ENCODE measurements at regions not wholly inside any gene's neighbourhood (a gene's known extent, or its start where the extent isn't known, plus 50 kb on each side); places are given as distances from the start of the nearest gene placed in this dataset.
"Not testable (repeated sequence)": the region's sequence is repeated elsewhere in the genome, so short reads cannot be mapped to it uniquely, and the experiment has no call there.

GRCh38 chr2:36235426-36235825 is 120.2 kb upstream of the CRIM1 start:
- DNase-seq (ENCODE audit: low spot score): no peak

GRCh38 chr2:36223259-36223658 is 132.3 kb upstream of the CRIM1 start:
- DNase-seq (ENCODE audit: low spot score): no peak

GRCh38 chr2:36222485-36222884 is 133.1 kb upstream of the CRIM1 start:
- no peak for DNase-seq (ENCODE audit: low spot score)

GRCh38 chr2:36214691-36215090 is 140.9 kb upstream of the CRIM1 start:
- no peak for DNase-seq (ENCODE audit: low spot score)

DNA sequence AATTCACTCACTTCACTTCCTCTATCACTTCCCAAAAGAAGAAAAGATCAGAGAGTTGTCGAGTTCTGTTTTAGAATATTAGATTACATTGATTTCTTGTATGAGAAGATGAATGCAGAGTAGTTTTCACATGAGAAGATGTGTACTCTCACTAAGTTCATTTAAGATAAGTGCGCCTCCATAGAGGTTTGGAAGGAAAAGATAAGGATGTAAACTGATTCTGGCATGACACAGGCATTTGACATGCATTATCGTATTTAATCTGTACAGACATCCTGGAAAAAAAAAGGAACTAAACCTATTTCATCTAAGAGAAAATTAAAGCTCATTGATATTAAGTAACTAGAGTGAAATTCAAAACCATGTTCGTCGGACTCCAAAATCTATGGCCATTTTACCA is 152.2 kb upstream of the CRIM1 start:
- no peak for DNase-seq (ENCODE audit: low spot score)

DNA sequence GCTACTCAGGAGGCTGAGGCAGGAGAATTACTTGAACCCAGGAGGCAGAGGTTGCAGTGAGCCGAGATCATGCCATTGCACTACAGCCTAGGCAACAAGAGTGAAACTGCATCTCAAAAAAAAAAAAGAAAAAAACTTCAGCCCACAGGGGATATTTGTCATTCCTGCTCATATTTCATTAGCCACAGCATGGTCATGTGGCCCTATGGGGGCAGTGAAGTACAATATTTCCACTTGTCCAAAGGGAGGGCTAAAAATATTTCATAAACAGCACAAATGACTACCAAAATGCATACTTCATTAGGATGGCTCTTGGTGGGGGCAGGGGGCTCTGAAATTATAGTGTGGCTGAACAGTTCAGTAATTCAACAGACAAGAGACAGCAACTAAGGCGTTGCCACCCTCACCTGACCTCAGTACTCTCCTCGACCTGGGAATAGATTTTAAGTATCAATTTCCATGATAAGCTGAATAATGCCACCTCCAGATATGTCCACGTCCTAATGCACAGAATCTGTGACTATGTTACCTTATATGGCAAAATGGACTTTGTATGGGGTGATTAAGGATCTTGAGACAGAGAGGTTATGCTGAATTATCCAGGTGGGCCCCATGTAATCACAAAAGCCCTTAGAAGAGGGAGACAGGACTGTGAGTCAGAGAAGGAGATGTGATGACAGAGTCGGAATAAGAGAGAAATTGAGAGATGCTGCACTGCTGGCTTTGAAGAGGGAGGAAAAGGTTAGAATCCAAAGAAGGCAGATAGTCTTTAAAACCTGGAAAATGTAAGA is 158.2 kb upstream of the CRIM1 start:
- no peak for DNase-seq (ENCODE audit: low spot score)

- DNase-seq (ENCODE audit: low spot score): no peak
These were observed 161.9 kb upstream of the CRIM1 start for GRCh38 chr2:36193680-36194079.

GRCh38 chr2:36192983-36193382 is 162.6 kb upstream of the CRIM1 start:
- no peak for DNase-seq (ENCODE audit: low spot score)

DNA sequence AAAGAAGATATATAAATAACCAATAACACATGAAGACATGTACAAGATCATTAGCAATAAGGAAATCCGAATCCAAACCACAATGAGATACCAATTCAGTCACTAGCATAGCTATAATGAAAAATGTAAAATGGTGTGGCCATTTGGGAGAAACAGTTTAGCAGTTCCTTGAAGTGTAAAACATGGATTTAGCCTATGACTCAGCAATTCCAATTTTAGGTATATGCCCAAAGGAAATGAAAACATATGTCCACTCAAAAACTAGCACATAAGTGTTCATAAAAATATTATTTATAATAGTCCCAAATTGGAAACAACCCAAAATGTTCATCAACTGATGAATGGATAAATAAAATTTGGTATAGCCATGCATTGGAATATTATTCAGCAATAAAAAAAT is 165.5 kb upstream of the CRIM1 start:
- DNase-seq (ENCODE audit: low spot score): no peak

- DNase-seq (ENCODE audit: low spot score): no peak
These were observed 170.0 kb upstream of the CRIM1 start for GRCh38 chr2:36185624-36186023.

DNA sequence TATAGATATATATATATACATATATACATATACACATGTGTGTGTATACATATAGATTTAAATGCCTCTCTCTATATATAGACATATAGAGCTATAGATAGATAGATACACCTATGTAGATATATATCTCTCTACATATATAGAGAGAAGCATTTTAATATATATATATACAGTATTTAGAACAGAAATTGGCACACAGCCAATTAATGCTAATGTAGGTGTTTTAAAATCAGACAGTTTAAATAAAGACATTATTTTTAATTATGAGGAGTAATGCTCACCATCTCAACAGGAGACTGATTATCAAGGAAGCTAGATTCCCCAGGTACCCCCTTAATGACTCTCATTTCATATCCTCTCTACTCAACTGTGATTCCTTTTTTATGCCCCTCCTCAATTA is 170.7 kb upstream of the CRIM1 start:
- no peak for DNase-seq (ENCODE audit: low spot score)

DNA sequence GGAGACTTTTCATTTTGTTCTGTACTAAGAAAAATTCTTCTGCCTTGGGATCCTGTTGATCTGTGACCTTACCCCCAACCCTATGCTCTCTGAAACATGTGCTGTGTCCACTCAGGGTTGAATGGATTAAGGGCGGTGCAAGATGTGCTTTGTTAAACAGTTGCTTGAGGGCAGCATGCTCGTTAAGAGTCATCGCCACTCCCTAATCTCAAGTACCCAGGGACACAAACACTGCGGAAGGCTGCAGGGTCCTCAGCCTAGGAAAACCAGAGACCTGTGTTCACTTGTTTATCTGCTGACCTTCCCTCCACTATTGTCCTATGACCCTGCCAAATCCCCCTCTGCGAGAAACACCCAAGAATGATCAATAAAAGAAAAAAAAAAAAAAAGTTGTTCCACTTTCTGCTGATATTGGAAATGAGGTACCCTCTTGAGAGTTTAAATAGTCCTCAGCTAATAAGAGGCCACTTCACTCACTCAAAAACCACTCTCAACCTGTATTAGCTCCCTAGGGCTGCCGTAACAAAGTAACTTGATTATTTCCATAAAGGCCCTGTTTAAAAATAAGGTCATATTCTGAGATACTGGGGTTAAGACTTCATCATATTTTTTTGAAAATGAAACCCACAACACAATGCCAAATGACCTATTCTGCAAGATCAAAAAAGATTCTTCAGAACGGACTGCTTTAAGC is 174.6 kb upstream of the CRIM1 start:
- DNase-seq (ENCODE audit: low spot score): not testable (repeated sequence)

- DNase-seq (ENCODE audit: low spot score): not testable (repeated sequence)
These were observed 175.3 kb upstream of the CRIM1 start for GRCh38 chr2:36180293-36180692.

- DNase-seq (ENCODE audit: low spot score): not testable (repeated sequence)
These were observed 175.8 kb upstream of the CRIM1 start for GRCh38 chr2:36179668-36180269.

- DNase-seq (ENCODE audit: low spot score): no peak
These were observed 177.2 kb upstream of the CRIM1 start for GRCh38 chr2:36178384-36178783.

DNA sequence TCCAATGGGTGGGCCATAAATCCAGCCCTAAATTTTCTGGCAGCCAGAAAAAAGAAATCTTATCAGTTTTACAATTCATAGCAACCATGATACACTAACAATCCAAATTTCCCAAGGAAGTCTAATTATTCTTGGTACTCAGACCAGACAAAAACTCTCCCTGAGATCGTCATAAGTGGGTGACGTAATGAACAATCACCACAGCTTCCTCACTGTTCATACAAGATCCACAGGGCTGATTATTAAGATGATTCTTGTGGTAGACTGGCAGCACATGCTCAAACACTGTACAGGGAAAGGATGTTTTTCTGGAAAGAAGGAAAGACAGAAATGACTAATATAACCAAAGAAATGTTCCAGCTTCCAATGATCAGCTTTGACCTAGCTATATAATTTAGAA is 178.3 kb upstream of the CRIM1 start:
- DNase-seq (ENCODE audit: low spot score): no peak

DNA sequence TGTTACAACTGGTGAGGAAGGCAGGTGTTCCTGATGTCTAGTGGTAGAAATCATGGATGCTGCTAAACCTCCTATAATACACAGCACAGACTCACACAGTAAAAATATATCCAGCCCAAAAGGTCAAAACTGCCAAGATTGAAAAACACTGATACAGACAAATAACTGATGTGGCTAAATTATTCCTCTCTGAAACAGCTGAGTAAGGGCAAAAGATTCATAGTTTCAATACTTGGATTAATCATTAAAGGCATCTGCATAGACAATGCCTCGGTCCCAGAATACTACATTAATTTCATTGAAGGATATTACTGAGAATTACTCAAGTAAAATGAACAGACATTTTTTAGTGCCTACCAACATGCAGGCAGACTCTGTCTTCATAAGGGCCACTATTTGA is 180.7 kb upstream of the CRIM1 start:
- no peak for DNase-seq (ENCODE audit: low spot score)

DNA sequence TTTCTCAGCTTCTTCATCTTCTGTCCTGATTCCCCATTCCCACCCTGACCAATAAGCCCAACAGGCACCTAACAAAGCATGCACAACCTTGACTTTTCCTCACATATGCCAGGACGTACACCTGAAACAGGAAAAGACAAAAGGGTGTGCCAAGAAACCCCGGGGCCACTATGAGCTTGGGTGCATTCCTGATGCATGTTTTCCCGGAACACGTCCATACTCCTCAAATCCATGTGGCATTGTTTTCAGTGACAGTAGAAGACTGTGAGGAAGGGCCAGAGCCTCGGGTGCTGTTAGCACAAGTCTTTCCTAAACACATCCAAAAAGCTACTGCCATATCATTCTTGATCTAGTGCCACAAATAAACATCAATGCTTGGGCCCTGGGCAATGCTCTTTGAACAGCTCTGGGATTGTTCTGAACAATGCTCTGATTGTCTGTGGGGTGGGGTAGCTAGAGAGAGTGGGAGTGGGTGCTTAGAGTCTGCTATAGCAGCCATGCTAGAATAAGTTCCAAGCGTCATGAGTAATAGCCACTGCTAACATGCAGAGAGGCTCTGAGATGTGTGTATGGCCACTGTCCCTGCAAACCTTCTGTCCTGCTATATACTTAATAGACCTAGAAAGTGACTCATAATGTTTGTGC is 181.7 kb upstream of the CRIM1 start:
- no peak for DNase-seq (ENCODE audit: low spot score)

GRCh38 chr2:36172824-36173223 is 182.8 kb upstream of the CRIM1 start:
- DNase-seq (ENCODE audit: low spot score): no peak

- no peak for DNase-seq (ENCODE audit: low spot score)
These were observed 184.8 kb upstream of the CRIM1 start for GRCh38 chr2:36170805-36171204.

- DNase-seq (ENCODE audit: low spot score): no peak
These were observed 185.7 kb upstream of the CRIM1 start for GRCh38 chr2:36169843-36170242.

GRCh38 chr2:36168115-36168514 is 187.5 kb upstream of the CRIM1 start:
- no peak for DNase-seq (ENCODE audit: low spot score)

- no peak for DNase-seq (ENCODE audit: low spot score)
These were observed 190.4 kb upstream of the CRIM1 start for GRCh38 chr2:36165132-36165531.

Measured in ecto neural progenitor cell (in vitro differentiated cells).